Ascending aorta (tissue), 2 donors: ENCODE measurements at regions not wholly inside any gene's neighbourhood (a gene's known extent, or its start where the extent isn't known, plus 50 kb on each side); places are given as distances from the start of the nearest gene placed in this dataset.
"Not testable (repeated sequence)": the region's sequence is repeated elsewhere in the genome, so short reads cannot be mapped to it uniquely, and the experiment has no call there.

Source experiments
- DNase-seq, 2 donors: peaks; one replicate each; pipeline ENCODE4 v3.0.0-alpha.2; 2019; ENCODE audit warnings: low spot score in 2 of 2
- H3K27ac ChIP-seq, 2 donors: fragments of 200-600 bp; sonication (generic); one replicate each; pipeline ENCODE4 v1.5.1; 2016 to 2017; ENCODE audit warnings: mild to moderate bottlenecking in 1 of 2
- H3K27me3 ChIP-seq: fragments of 200-600 bp; sonication (generic); one replicate; pipeline ENCODE4 v1.5.1; 2017
- H3K36me3 ChIP-seq, 2 donors: fragments of 200-600 bp; sonication (generic); one replicate each; pipeline ENCODE4 v1.5.1; 2016
- H3K4me1 ChIP-seq, 2 donors: fragments of 200-600 bp; sonication (generic); one replicate each; pipeline ENCODE4 v1.5.1; 2016 to 2017; ENCODE audit warnings: mild to moderate bottlenecking in 1 of 2
- H3K4me3 ChIP-seq, 2 donors: fragments of 200-600 bp; sonication (generic); one replicate each; pipeline ENCODE4 v1.5.1; 2016 to 2017; ENCODE audit warnings: mild to moderate bottlenecking in 1 of 2
- H3K9me3 ChIP-seq, 2 donors: fragments of 200-600 bp; sonication (generic); one replicate each; pipeline ENCODE4 v1.5.1; 2016
- CTCF ChIP-seq, 3 experiments: fragments of 200-600 bp in 2 of 3; fragments of 450-650 bp in 1 of 3; sonication (generic) in 2 of 3; IDR thresholded peaks; one replicate each; pipeline ENCODE4 v1.5.1; 2016 to 2019; ENCODE audit warnings: antibody characterized with exemption in 3 of 3, mild to moderate bottlenecking in 1 of 3, moderate library complexity in 1 of 3
- intact Hi-C: fragments of 100-400 bp; cut with DNase I; formaldehyde crosslinking; loops from one replicate; pipeline ENCODE4 v1.15.1; 2023

- Histone ChIP-seq H3K27ac (no peak overlapping the region), H3K4me1 (no peaks in the 10 kb centered on the region), H3K4me3 (no peak overlapping the region), H3K9me3 (no peaks in the 10 kb centered on the region), H3K27me3 (no peaks in the 10 kb centered on the region), H3K36me3 (no peaks in the 10 kb centered on the region)
- intact Hi-C loops, result no loop called here
- no peak for DNase-seq
- TF ChIP-seq CTCF (IDR thresholded peaks at IDR 0.05), result no peak
These were observed 125.1 kb upstream of the DUSP10 start for GRCh38 chr1:221867003-221867402.

GRCh38 chr1:221865808-221866207, 123.9 kb upstream of the DUSP10 start:
- no peak for DNase-seq
- H3K4me3 ChIP-seq, result no peak overlapping the region
- no peaks in the 10 kb centered on the region for H3K9me3 ChIP-seq
- no peaks in the 10 kb centered on the region for H3K36me3 ChIP-seq
- H3K4me1 ChIP-seq, result no peaks in the 10 kb centered on the region
- no peak for TF ChIP-seq CTCF (IDR thresholded peaks at IDR 0.05)
- intact Hi-C loops, result no loop called here
- H3K27ac ChIP-seq, result no peak overlapping the region
- H3K27me3 ChIP-seq, result no peaks in the 10 kb centered on the region

- Histone ChIP-seq H3K9me3 (no peaks in the 10 kb centered on the region), H3K27me3 (no peaks in the 10 kb centered on the region), H3K4me3 (no peak overlapping the region), H3K4me1 (no peaks in the 10 kb centered on the region), H3K27ac (no peak overlapping the region), H3K36me3 (no peaks in the 10 kb centered on the region)
- no peak for DNase-seq
- intact Hi-C loops, result no loop called here
- TF ChIP-seq CTCF (IDR thresholded peaks at IDR 0.05), result no peak
These were observed 121.7 kb upstream of the DUSP10 start for GRCh38 chr1:221863635-221864034.

- TF ChIP-seq CTCF (IDR thresholded peaks at IDR 0.05), result no peak
- Histone ChIP-seq H3K27me3 (no peaks in the 10 kb centered on the region), H3K4me1 (no peaks in the 10 kb centered on the region), H3K9me3 (no peaks in the 10 kb centered on the region), H3K27ac (no peak overlapping the region), H3K36me3 (no peaks in the 10 kb centered on the region), H3K4me3 (no peak overlapping the region)
- intact Hi-C loops, result no loop called here
- DNase-seq, result no peak
These were observed 121.1 kb upstream of the DUSP10 start for GRCh38 chr1:221862971-221863370.

- intact Hi-C loops, result no loop called here
- Histone ChIP-seq H3K27ac (no peak overlapping the region), H3K36me3 (no peaks in the 10 kb centered on the region), H3K4me3 (no peak overlapping the region), H3K27me3 (no peaks in the 10 kb centered on the region), H3K9me3 (no peaks in the 10 kb centered on the region), H3K4me1 (no peaks in the 10 kb centered on the region)
- TF ChIP-seq CTCF (IDR thresholded peaks at IDR 0.05), result no peak
- no peak for DNase-seq
These were observed 117.1 kb upstream of the DUSP10 start for GRCh38 chr1:221858818-221859611.

GRCh38 chr1:221857094-221857444, 115.2 kb upstream of the DUSP10 start:
- H3K27me3 ChIP-seq, H3K4me1 ChIP-seq, H3K36me3 ChIP-seq, intact Hi-C loops, H3K27ac ChIP-seq, DNase-seq, H3K9me3 ChIP-seq, H3K4me3 ChIP-seq: not testable (repeated sequence)
